Neural progenitor cell (in vitro differentiated cells): ENCODE measurements at regions not wholly inside any gene's neighbourhood (a gene's known extent, or its start where the extent isn't known, plus 50 kb on each side); places are given as distances from the start of the nearest gene placed in this dataset.

ENCODE experiments used
- EZH2 ChIP-seq: fragments of 200-600 bp; sonication (generic); IDR thresholded peaks from 2 replicates; pipeline ENCODE4 v1.6.1; 2017; ENCODE audit warnings: antibody characterized with exemption, mild to moderate bottlenecking, moderate library complexity
- EZH2phosphoT487 ChIP-seq: fragments of 200-600 bp; sonication (generic); IDR thresholded peaks from 2 replicates; pipeline ENCODE4 v1.6.1; 2017; ENCODE audit warnings: antibody characterized with exemption
- TF ChIP-seq, protein P1 (sequence below): fragments of 200-600 bp; sonication (generic); IDR thresholded peaks from 2 replicates; pipeline ENCODE4 v1.5.1; 2017; ENCODE audit warnings: antibody characterized with exemption, mild to moderate bottlenecking

DNA sequence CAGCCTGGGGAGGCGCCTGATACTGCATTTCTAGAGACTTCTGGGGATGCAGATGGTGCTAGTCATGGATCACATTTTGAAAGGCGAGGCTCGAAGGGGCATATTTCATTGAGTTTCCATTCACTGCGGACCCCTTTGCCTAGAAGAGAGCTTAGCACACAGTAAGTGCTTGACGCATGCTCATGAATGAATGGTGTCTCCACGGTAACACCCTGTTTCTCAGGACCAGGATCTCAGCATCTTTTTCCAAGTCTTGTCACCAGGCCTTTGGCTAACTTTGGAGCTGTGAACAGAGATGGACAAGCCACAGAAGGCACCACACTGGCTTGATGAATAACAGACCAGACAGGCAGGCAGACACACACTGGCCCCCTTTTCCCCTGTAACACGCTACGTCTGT is 151.3 kb downstream of the FOXL1 start:
- TF ChIP-seq, protein P1, sequence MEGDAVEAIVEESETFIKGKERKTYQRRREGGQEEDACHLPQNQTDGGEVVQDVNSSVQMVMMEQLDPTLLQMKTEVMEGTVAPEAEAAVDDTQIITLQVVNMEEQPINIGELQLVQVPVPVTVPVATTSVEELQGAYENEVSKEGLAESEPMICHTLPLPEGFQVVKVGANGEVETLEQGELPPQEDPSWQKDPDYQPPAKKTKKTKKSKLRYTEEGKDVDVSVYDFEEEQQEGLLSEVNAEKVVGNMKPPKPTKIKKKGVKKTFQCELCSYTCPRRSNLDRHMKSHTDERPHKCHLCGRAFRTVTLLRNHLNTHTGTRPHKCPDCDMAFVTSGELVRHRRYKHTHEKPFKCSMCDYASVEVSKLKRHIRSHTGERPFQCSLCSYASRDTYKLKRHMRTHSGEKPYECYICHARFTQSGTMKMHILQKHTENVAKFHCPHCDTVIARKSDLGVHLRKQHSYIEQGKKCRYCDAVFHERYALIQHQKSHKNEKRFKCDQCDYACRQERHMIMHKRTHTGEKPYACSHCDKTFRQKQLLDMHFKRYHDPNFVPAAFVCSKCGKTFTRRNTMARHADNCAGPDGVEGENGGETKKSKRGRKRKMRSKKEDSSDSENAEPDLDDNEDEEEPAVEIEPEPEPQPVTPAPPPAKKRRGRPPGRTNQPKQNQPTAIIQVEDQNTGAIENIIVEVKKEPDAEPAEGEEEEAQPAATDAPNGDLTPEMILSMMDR, result no peak
- no peak for TF ChIP-seq EZH2
- no peak for TF ChIP-seq EZH2phosphoT487
